Thyroid gland (tissue), 4 donors: ENCODE measurements at regions not wholly inside any gene's neighbourhood (a gene's known extent, or its start where the extent isn't known, plus 50 kb on each side); places are given as distances from the start of the nearest gene placed in this dataset.
"Not testable (repeated sequence)": the region's sequence is repeated elsewhere in the genome, so short reads cannot be mapped to it uniquely, and the experiment has no call there.

Experiments
- DNase-seq, 2 donors: peaks; one replicate each; pipeline ENCODE4 v3.0.0-alpha.2; 2019
- H3K27ac ChIP-seq, 3 donors: fragments of 200-600 bp; sonication (generic); 1 replicate in 2 of 3; 2 replicates in 1 of 3; pipeline ENCODE4 v1.5.1; 2016 to 2019; ENCODE audit warnings: mild to moderate bottlenecking in 1 of 3, moderate library complexity in 1 of 3
- H3K27me3 ChIP-seq: fragments of 200-600 bp; sonication (generic); one replicate; pipeline ENCODE4 v1.5.1; 2019
- H3K36me3 ChIP-seq, 2 donors: fragments of 200-600 bp; sonication (generic); one replicate each; pipeline ENCODE4 v1.5.1; 2016 to 2019
- H3K4me1 ChIP-seq, 2 donors: fragments of 200-600 bp; sonication (generic); one replicate each; pipeline ENCODE4 v1.5.1; 2017 to 2019
- H3K4me3 ChIP-seq, 3 donors: fragments of 200-600 bp; sonication (generic); replicated peaks in 1 of 3; 1 replicate in 2 of 3; 2 replicates in 1 of 3; pipeline ENCODE4 v1.5.1; 2016; ENCODE audit warnings: mild to moderate bottlenecking in 1 of 3
- H3K9me3 ChIP-seq: fragments of 200-600 bp; sonication (generic); one replicate; pipeline ENCODE4 v1.5.1; 2017
- CTCF ChIP-seq, 6 experiments: fragments of 200-600 bp in 3 of 6; fragments of 450-650 bp in 3 of 6; sonication (generic) in 3 of 6; IDR thresholded peaks; one replicate each; pipeline ENCODE4 v1.5.1; 2016 to 2019; ENCODE audit warnings: antibody characterized with exemption in 6 of 6, mild to moderate bottlenecking in 2 of 6, inconsistent platforms in 1 of 6, moderate library complexity in 1 of 6
- POLR2A ChIP-seq, 2 donors: fragments of 450-650 bp; IDR thresholded peaks; one replicate each; pipeline ENCODE4 v1.6.1; 2017; ENCODE audit warnings: antibody characterized with exemption in 2 of 2, mild to moderate bottlenecking in 2 of 2, moderate library complexity in 1 of 2
- WGBS, 2 donors: methylation state at CpG; one replicate each; pipeline ENCODE4 v1.1.5; 2017; 5-methylcytosine and 5-hydroxymethylcytosine counted together
- intact Hi-C: fragments of 100-400 bp; cut with DNase I; formaldehyde crosslinking; loops from one replicate; pipeline ENCODE4 v1.15.1; 2023

- Histone ChIP-seq H3K9me3 (no peaks in the 10 kb centered on the region), H3K36me3 (no peaks in the 10 kb centered on the region), H3K27ac (no peak overlapping the region), H3K27me3 (no peaks in the 10 kb centered on the region), H3K4me3 (no peak overlapping the region), H3K4me1 (no peaks in the 10 kb centered on the region)
- intact Hi-C loops = no loop called here
- no peak for DNase-seq
- TF ChIP-seq CTCF (IDR thresholded peaks at IDR 0.05) (no peak), POLR2A (IDR thresholded peaks at IDR 0.05) (no peak)
- 56 to 58% methylated on average over 3 of the region's 3 CpGs for WGBS, 2 donors
These were observed 105.5 kb upstream of the LCORL start for GRCh38 chr4:18127030-18127429.

GRCh38 chr4:18113710-18114331, 92.3 kb upstream of the LCORL start:
- TF ChIP-seq CTCF (IDR thresholded peaks at IDR 0.05) (no peak), POLR2A (IDR thresholded peaks at IDR 0.05) (no peak)
- H3K36me3 ChIP-seq = no peaks in the 10 kb centered on the region
- H3K27me3 ChIP-seq = no peaks in the 10 kb centered on the region
- H3K9me3 ChIP-seq = no peaks in the 10 kb centered on the region
- intact Hi-C loops = no loop called here
- DNase-seq = no peak
- no peak overlapping the region for H3K27ac ChIP-seq
- WGBS, 2 donors = 89 to 94% methylated on average over 2 of the region's 2 CpGs
- H3K4me1 ChIP-seq = no peaks in the 10 kb centered on the region
- H3K4me3 ChIP-seq = no peak overlapping the region

- no peaks in the 10 kb centered on the region for H3K9me3 ChIP-seq
- no peak for TF ChIP-seq POLR2A (IDR thresholded peaks at IDR 0.05)
- no peak for TF ChIP-seq CTCF (IDR thresholded peaks at IDR 0.05)
- no peaks in the 10 kb centered on the region for H3K27me3 ChIP-seq
- no peak overlapping the region for H3K4me3 ChIP-seq
- H3K27ac ChIP-seq = no peak overlapping the region
- no peaks in the 10 kb centered on the region for H3K36me3 ChIP-seq
- DNase-seq = no peak
- 55 to 59% methylated on average over 4 of the region's 4 CpGs for WGBS, 2 donors
- intact Hi-C loops = no loop called here
- no peaks in the 10 kb centered on the region for H3K4me1 ChIP-seq
These were observed 89.5 kb upstream of the LCORL start for GRCh38 chr4:18111081-18111480.

GRCh38 chr4:18110099-18110498, 88.5 kb upstream of the LCORL start:
- H3K27ac ChIP-seq = no peak overlapping the region
- WGBS, 2 donors = 58 to 68% methylated on average over 6 of the region's 6 CpGs
- H3K4me3 ChIP-seq = no peak overlapping the region
- H3K4me1 ChIP-seq = no peaks in the 10 kb centered on the region
- no peaks in the 10 kb centered on the region for H3K27me3 ChIP-seq
- intact Hi-C loops = no loop called here
- TF ChIP-seq CTCF (IDR thresholded peaks at IDR 0.05) = no peak
- H3K9me3 ChIP-seq = no peaks in the 10 kb centered on the region
- no peaks in the 10 kb centered on the region for H3K36me3 ChIP-seq
- no peak for DNase-seq

GRCh38 chr4:18109676-18110075, 88.1 kb upstream of the LCORL start:
- H3K9me3 ChIP-seq = no peaks in the 10 kb centered on the region
- H3K27ac ChIP-seq = no peak overlapping the region
- no peak overlapping the region for H3K4me3 ChIP-seq
- H3K36me3 ChIP-seq = no peaks in the 10 kb centered on the region
- no peaks in the 10 kb centered on the region for H3K4me1 ChIP-seq
- intact Hi-C loops = no loop called here
- DNase-seq = no peak
- no peaks in the 10 kb centered on the region for H3K27me3 ChIP-seq
- TF ChIP-seq POLR2A (IDR thresholded peaks at IDR 0.05) (no peak), CTCF (IDR thresholded peaks at IDR 0.05) (no peak)
- 57 to 61% methylated on average over 3 of the region's 3 CpGs for WGBS, 2 donors

- H3K27ac ChIP-seq, H3K36me3 ChIP-seq, H3K4me1 ChIP-seq, intact Hi-C loops, H3K27me3 ChIP-seq, H3K9me3 ChIP-seq, DNase-seq, H3K4me3 ChIP-seq: not testable (repeated sequence)
- 67 to 72% methylated on average over 4 of the region's 4 CpGs for WGBS, 2 donors
These were observed 86.4 kb upstream of the LCORL start for GRCh38 chr4:18107848-18108528.
